HG02610 (cell line): ENCODE measurements at regions not wholly inside any gene's neighbourhood (a gene's known extent, or its start where the extent isn't known, plus 50 kb on each side); places are given as distances from the start of the nearest gene placed in this dataset.

Experiments
- ATAC-seq: cut with Tn5 transposase; IDR thresholded peaks from one replicate; pipeline ENCODE4 v1.9.1; 2021; ENCODE audit warnings: mild to moderate bottlenecking, moderate library complexity; ENCODE audit not compliant: unreplicated experiment

DNA sequence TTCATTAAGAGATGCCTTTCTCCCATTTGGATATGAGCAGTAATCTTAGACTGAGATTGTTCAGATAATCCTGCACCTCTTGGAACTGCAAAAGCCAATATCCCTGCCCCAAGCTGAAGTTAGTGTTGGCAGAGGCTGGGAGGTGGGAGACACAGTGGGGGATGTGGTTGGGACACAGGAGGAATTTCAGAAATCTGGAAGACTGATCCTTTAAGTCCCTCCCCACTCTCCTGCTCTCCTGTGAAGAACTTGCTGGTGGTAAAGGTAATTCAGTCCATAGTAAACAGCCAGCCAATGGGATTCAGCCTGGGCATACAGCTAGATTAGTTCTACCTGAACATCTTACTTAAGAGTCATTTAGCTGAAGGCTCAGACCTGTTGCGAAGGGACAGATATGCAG, 50.0 kb upstream of the TMEM178A start:
- ATAC-seq = no peak
